GM12878 (cell line): ENCODE measurements at regions not wholly inside any gene's neighbourhood (a gene's known extent, or its start where the extent isn't known, plus 50 kb on each side); places are given as distances from the start of the nearest gene placed in this dataset.

Experiments
- ATAC-seq: fragments of 200-7000 bp; cut with Tn5 transposase; 3 replicates; pipeline ENCODE4 v1.9.1; 2020; ENCODE audit warnings: mild to moderate bottlenecking, moderate library complexity
- BruUV-seq: library from RNA; stranded (reverse); fragments of 400-500 nt; replicated peaks from 2 replicates; lab custom pipeline; 2021; lab: Mats Ljungman, UMichigan
- CTCF ChIA-PET: fragments of 300-600 bp; sonication (Branson Sonifier 250); formaldehyde crosslinking; extraction: SDS; loops from one replicate; lab custom pipeline; 2021; ENCODE audit warnings: inconsistent platforms; lab: Yijun Ruan, JAX
- POLR2A ChIA-PET: fragments of 350-600 bp; formaldehyde crosslinking; extraction: SDS; loops from one replicate; lab custom pipeline; 2021; ENCODE audit warnings: inconsistent platforms; lab: Charles Lee
- RAD21 ChIA-PET: fragments of 300-600 bp; sonication (Branson Sonifier 250); formaldehyde crosslinking; loops from one replicate; lab custom pipeline; 2023; ENCODE audit warnings: antibody characterized with exemption; ENCODE audit not compliant: unreplicated experiment; lab: Charles Lee
- SMC1A ChIA-PET: fragments of 300-600 bp; sonication (Branson Sonifier 250); formaldehyde crosslinking; loops from one replicate; lab custom pipeline; 2023; ENCODE audit not compliant: unreplicated experiment, uncharacterized antibody; lab: Charles Lee
- DNase-seq: peaks from one replicate; pipeline ENCODE4 v3.0.0-alpha.2; 2011; ENCODE audit warnings: low read depth, low spot score
- FAIRE-seq: peaks from 3 replicates; lab custom pipeline; 2011; peaks lifted over from hg19 to GRCh38; lab: Jason Lieb, UNC
- H2AFZ ChIP-seq: 2 replicates; pipeline ENCODE4 v1.6.0; 2011; ENCODE audit warnings: low read depth, low read length, control low read depth; ENCODE audit not compliant: control insufficient read depth
- H3K27ac ChIP-seq: 2 replicates; pipeline ENCODE4 v1.5.1; 2011; ENCODE audit warnings: control low read depth; ENCODE audit not compliant: control insufficient read depth, insufficient read depth
- H3K27me3 ChIP-seq, 2 experiments: replicated peaks in 1 of 2; 2 replicates each; pipeline versions ENCODE4 v1.6.0 to v1.6.1; 2011; ENCODE audit warnings: low read length in 1 of 2; ENCODE audit not compliant: control insufficient read depth in 2 of 2, insufficient read depth in 2 of 2
- H3K36me3 ChIP-seq, 2 experiments: 2 replicates each; pipeline ENCODE4 v1.5.1; 2011; ENCODE audit warnings: low read length in 1 of 2; ENCODE audit not compliant: control insufficient read depth in 2 of 2, insufficient read depth in 2 of 2
- H3K4me1 ChIP-seq: 2 replicates; pipeline ENCODE4 v1.6.1; 2011; ENCODE audit warnings: mild to moderate bottlenecking, low read length, moderate library complexity, mixed read lengths; ENCODE audit not compliant: control insufficient read depth, insufficient read depth
- H3K4me2 ChIP-seq: 2 replicates; pipeline ENCODE4 v1.6.0; 2011; ENCODE audit warnings: control low read depth; ENCODE audit not compliant: control insufficient read depth, insufficient read depth
- H3K4me3 ChIP-seq: fragments of 200-600 bp; sonication (generic); 2 replicates; pipeline ENCODE4 v1.5.1; 2016
- H3K79me2 ChIP-seq: 2 replicates; pipeline ENCODE4 v1.6.0; 2011; ENCODE audit warnings: low read length; ENCODE audit not compliant: control insufficient read depth, insufficient read depth
- H3K9ac ChIP-seq: 2 replicates; pipeline ENCODE4 v1.8.0; 2011; ENCODE audit warnings: low read length, control low read depth, mixed read lengths; ENCODE audit not compliant: control insufficient read depth, insufficient read depth
- H3K9me3 ChIP-seq: replicated peaks from 3 replicates; pipeline ENCODE4 v1.5.1; 2011; ENCODE audit warnings: mild to moderate bottlenecking, low read length; ENCODE audit not compliant: control insufficient read depth, insufficient read depth
- H4K20me1 ChIP-seq: 2 replicates; pipeline ENCODE4 v1.6.0; 2011; ENCODE audit not compliant: control insufficient read depth, insufficient read depth
- YBX1 ChIP-seq: fragments of 450-650 bp; IDR thresholded peaks from 2 replicates; pipeline ENCODE4 v1.6.1; 2016; ENCODE audit warnings: antibody characterized with exemption
- WGBS: methylation state at CpG from one replicate; pipeline ENCODE4 v1.1.6; 2016; ENCODE audit warnings: low lambda C conversion rate; ENCODE audit not compliant: insufficient replicate concordance, insufficient coverage; ENCODE audit errors: missing lambda C conversion rate; 5-methylcytosine and 5-hydroxymethylcytosine counted together
- in situ Hi-C: fragments of 300-500 bp; cut with MboI; formaldehyde crosslinking; loops from 9 replicates; pipeline ENCODE4 v1.14.3; 2018; ENCODE audit warnings: mixed read lengths
- intact Hi-C: fragments of 100-400 bp; cut with micrococcal nuclease; formaldehyde crosslinking; loops from one replicate; pipeline ENCODE4 v1.14.2; 2022; ENCODE audit not compliant: unreplicated experiment
- TF ChIP-seq, protein P1 (sequence below): fragments of 450-650 bp; IDR thresholded peaks from 2 replicates; pipeline ENCODE4 v1.6.1; 2016; ENCODE audit warnings: mild to moderate bottlenecking, moderate library complexity, borderline replicate concordance

DNA sequence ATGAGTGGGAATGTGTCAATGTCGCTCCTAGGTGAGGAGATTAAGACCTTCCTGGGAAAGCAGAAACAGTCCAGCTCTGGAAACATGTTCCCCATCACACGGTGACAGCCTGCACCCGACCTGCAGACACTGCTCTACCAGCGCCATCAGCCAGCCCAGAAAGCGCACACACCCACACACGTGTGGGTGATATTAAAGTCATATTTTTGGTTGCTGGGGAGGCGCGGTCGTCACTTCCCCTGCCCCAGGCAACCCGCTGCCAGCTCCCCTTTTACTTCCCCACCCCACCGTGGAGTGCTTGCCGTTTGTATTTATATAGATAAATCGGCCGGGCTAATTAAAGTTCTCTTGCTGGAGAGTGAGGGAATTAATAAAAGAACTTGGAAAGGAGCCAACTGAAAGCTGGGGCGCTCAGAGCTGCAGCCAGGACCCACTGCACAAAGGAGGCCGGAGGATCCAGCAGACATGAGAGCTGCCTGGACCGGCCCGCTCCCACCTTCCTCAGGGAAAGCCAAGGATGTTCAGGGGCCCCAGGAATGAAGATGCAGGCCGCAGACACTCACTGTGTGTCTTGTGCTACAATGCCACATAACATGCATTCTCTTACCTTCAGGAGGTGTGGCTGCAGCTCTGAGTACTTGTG, 145.2 kb upstream of the UNC5B start:
- Histone ChIP-seq H3K9ac (no peak overlapping the region), H3K4me3 (no peak overlapping the region), H3K27ac (no peak overlapping the region), H4K20me1 (no peaks in the 10 kb centered on the region; the same call in 1 of the 2 replicates), H3K27me3 (peaks cover 0 to 4% of the 10 kb centered on the region in 2 experiments; a peak in 3 of 4 replicates), H3K79me2 (no peaks in the 10 kb centered on the region)
- WGBS: 32% methylated on average over 19 of the region's 19 CpGs
- intact Hi-C loops (no loop called here), in situ Hi-C loops (no loop called here)
- RAD21 ChIA-PET: no interaction called here
- TF ChIP-seq, protein P1, sequence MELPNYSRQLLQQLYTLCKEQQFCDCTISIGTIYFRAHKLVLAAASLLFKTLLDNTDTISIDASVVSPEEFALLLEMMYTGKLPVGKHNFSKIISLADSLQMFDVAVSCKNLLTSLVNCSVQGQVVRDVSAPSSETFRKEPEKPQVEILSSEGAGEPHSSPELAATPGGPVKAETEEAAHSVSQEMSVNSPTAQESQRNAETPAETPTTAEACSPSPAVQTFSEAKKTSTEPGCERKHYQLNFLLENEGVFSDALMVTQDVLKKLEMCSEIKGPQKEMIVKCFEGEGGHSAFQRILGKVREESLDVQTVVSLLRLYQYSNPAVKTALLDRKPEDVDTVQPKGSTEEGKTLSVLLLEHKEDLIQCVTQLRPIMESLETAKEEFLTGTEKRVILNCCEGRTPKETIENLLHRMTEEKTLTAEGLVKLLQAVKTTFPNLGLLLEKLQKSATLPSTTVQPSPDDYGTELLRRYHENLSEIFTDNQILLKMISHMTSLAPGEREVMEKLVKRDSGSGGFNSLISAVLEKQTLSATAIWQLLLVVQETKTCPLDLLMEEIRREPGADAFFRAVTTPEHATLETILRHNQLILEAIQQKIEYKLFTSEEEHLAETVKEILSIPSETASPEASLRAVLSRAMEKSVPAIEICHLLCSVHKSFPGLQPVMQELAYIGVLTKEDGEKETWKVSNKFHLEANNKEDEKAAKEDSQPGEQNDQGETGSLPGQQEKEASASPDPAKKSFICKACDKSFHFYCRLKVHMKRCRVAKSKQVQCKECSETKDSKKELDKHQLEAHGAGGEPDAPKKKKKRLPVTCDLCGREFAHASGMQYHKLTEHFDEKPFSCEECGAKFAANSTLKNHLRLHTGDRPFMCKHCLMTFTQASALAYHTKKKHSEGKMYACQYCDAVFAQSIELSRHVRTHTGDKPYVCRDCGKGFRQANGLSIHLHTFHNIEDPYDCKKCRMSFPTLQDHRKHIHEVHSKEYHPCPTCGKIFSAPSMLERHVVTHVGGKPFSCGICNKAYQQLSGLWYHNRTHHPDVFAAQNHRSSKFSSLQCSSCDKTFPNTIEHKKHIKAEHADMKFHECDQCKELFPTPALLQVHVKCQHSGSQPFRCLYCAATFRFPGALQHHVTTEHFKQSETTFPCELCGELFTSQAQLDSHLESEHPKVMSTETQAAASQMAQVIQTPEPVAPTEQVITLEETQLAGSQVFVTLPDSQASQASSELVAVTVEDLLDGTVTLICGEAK: no peak
- TF ChIP-seq YBX1: no peak
- TF ChIP-seq, all 136 proteins: peak for 0
- FAIRE-seq: no peak
- Histone ChIP-seq H3K4me2 (no peak overlapping the region), H3K4me1 (no peaks in the 10 kb centered on the region), H2AFZ (no peak overlapping the region), H3K9me3 (no peaks in the 10 kb centered on the region), H3K36me3 (no peaks in the 10 kb centered on the region)
- ATAC-seq: no peak
- CTCF ChIA-PET: no interaction called here
- SMC1A ChIA-PET: no interaction called here
- BruUV-seq: no TSS peak
- POLR2A ChIA-PET: no interaction called here
- no peak for DNase-seq
